Esophagus muscularis mucosa (tissue), 4 donors: ENCODE measurements at regions not wholly inside any gene's neighbourhood (a gene's known extent, or its start where the extent isn't known, plus 50 kb on each side); places are given as distances from the start of the nearest gene placed in this dataset.

Experiments used
- CTCF ChIP-seq, 3 experiments: fragments of 200-600 bp in 2 of 3; fragments of 450-650 bp in 1 of 3; sonication (generic) in 2 of 3; IDR thresholded peaks; one replicate each; pipeline ENCODE4 v1.5.1; 2017 to 2019; ENCODE audit warnings: antibody characterized with exemption in 3 of 3, mild to moderate bottlenecking in 2 of 3, moderate library complexity in 1 of 3
- EP300 ChIP-seq: sonication (generic); formaldehyde crosslinking; IDR thresholded peaks from one replicate; pipeline ENCODE4 v1.6.1; 2017; ENCODE audit warnings: antibody characterized with exemption
- POLR2A ChIP-seq: fragments of 450-650 bp; IDR thresholded peaks from one replicate; pipeline ENCODE4 v1.6.1; 2017; ENCODE audit warnings: antibody characterized with exemption, moderate library complexity, mild to moderate bottlenecking, low read depth
- POLR2AphosphoS5 ChIP-seq, 2 donors: sonication (generic); formaldehyde crosslinking; IDR thresholded peaks; one replicate each; pipeline ENCODE4 v1.6.1; 2017; ENCODE audit warnings: antibody characterized with exemption in 2 of 2

- no peak for TF ChIP-seq CTCF (IDR thresholded peaks at IDR 0.05)
- no peak for TF ChIP-seq POLR2AphosphoS5 (IDR thresholded peaks at IDR 0.05)
- TF ChIP-seq POLR2A: no peak
- no peak for TF ChIP-seq EP300
These were observed 462.8 kb downstream of the FAM181B start for GRCh38 chr11:82270870-82271269.
